GM21526 (cell line): ENCODE measurements at regions not wholly inside any gene's neighbourhood (a gene's known extent, or its start where the extent isn't known, plus 50 kb on each side); places are given as distances from the start of the nearest gene placed in this dataset.
A peak's percentile ranks its signal among the peaks of the same experiment; 100 is the strongest.
"Not testable (repeated sequence)": the region's sequence is repeated elsewhere in the genome, so short reads cannot be mapped to it uniquely, and the experiment has no call there.

ENCODE experiments used
- ATAC-seq: cut with Tn5 transposase; IDR thresholded peaks from one replicate; pipeline ENCODE4 v1.9.1; 2021; ENCODE audit warnings: moderate library complexity; ENCODE audit not compliant: unreplicated experiment, low FRiP score

GRCh38 chrX:3820167-3820566, 106.7 kb upstream of the PRKX start:
- ATAC-seq = no peak

- ATAC-seq = not testable (repeated sequence)
Measured at GRCh38 chrX:3817480-3817879, 104.0 kb upstream of the PRKX start.

- ATAC-seq = peak; percentile 8
Measured at GRCh38 chrX:3815896-3816664, 102.6 kb upstream of the PRKX start.

- ATAC-seq = peak; percentile 27
Measured at GRCh38 chrX:3811331-3812311, 98.2 kb upstream of the PRKX start.

GRCh38 chrX:3807906-3808305, 94.5 kb upstream of the PRKX start:
- no peak for ATAC-seq

- ATAC-seq = no peak
Measured at GRCh38 chrX:3806630-3807029, 93.2 kb upstream of the PRKX start.

- no peak for ATAC-seq
Measured at GRCh38 chrX:3803713-3804112, 90.3 kb upstream of the PRKX start.

GRCh38 chrX:3803305-3803704, 89.9 kb upstream of the PRKX start:
- ATAC-seq = no peak

- ATAC-seq = not testable (repeated sequence)
Measured at GRCh38 chrX:3795411-3795810, 82.0 kb upstream of the PRKX start.

- no peak for ATAC-seq
Measured at GRCh38 chrX:3791449-3791848, 78.0 kb upstream of the PRKX start.

- ATAC-seq = no peak
Measured at GRCh38 chrX:3788494-3789233, 75.2 kb upstream of the PRKX start.

GRCh38 chrX:3787856-3788255, 74.4 kb upstream of the PRKX start:
- ATAC-seq = no peak

- ATAC-seq = not testable (repeated sequence)
Measured at GRCh38 chrX:3785822-3786221, 72.4 kb upstream of the PRKX start.

GRCh38 chrX:3780564-3780963, 67.1 kb upstream of the PRKX start:
- ATAC-seq = no peak

- no peak for ATAC-seq
Measured at GRCh38 chrX:3779546-3779945, 66.1 kb upstream of the PRKX start.

GRCh38 chrX:3777416-3777815, 64.0 kb upstream of the PRKX start:
- ATAC-seq = no peak

GRCh38 chrX:3771766-3772165, 58.3 kb upstream of the PRKX start:
- ATAC-seq = no peak

GRCh38 chrX:3768881-3769280, 55.4 kb upstream of the PRKX start:
- no peak for ATAC-seq
